IPS-15b (cell line): ENCODE measurements at regions not wholly inside any gene's neighbourhood (a gene's known extent, or its start where the extent isn't known, plus 50 kb on each side); places are given as distances from the start of the nearest gene placed in this dataset.

ENCODE experiments used
- H3K27me3 ChIP-seq: one replicate; pipeline ENCODE4 v1.6.1; 2013; ENCODE audit warnings: low read length; ENCODE audit not compliant: control insufficient read depth, insufficient read depth
- H3K36me3 ChIP-seq: one replicate; pipeline ENCODE4 v1.6.1; 2013; ENCODE audit warnings: low read length; ENCODE audit not compliant: control insufficient read depth, insufficient read depth
- H3K4me1 ChIP-seq: one replicate; pipeline ENCODE4 v1.6.1; 2013; ENCODE audit warnings: mild to moderate bottlenecking, low read length; ENCODE audit not compliant: control insufficient read depth, insufficient read depth
- H3K4me3 ChIP-seq: one replicate; pipeline ENCODE4 v1.5.1; 2013; ENCODE audit warnings: low read depth, low read length
- H3K9ac ChIP-seq: one replicate; pipeline ENCODE4 v1.6.1; 2013; ENCODE audit warnings: low read depth, mild to moderate bottlenecking, low read length
- H3K9me3 ChIP-seq: one replicate; pipeline ENCODE4 v1.6.1; 2013; ENCODE audit warnings: mild to moderate bottlenecking, low read length; ENCODE audit not compliant: control insufficient read depth, insufficient read depth

GRCh38 chr13:64935441-64935840 lies 2294.7 kb downstream of the PCDH9 start:
- Histone ChIP-seq H3K4me1 (no peaks in the 10 kb centered on the region), H3K36me3 (no peaks in the 10 kb centered on the region), H3K4me3 (no peak overlapping the region), H3K27me3 (no peaks in the 10 kb centered on the region), H3K9me3 (no peaks in the 10 kb centered on the region), H3K9ac (no peak overlapping the region)

GRCh38 chr13:64934569-64935362 lies 2295.4 kb downstream of the PCDH9 start:
- no peaks in the 10 kb centered on the region for H3K36me3 ChIP-seq
- no peak overlapping the region for H3K4me3 ChIP-seq
- no peak overlapping the region for H3K9ac ChIP-seq
- H3K9me3 ChIP-seq: no peaks in the 10 kb centered on the region
- no peaks in the 10 kb centered on the region for H3K27me3 ChIP-seq
- no peaks in the 10 kb centered on the region for H3K4me1 ChIP-seq

GRCh38 chr13:64930636-64931035 lies 2299.5 kb downstream of the PCDH9 start:
- H3K4me3 ChIP-seq: no peak overlapping the region
- H3K36me3 ChIP-seq: no peaks in the 10 kb centered on the region
- no peak overlapping the region for H3K9ac ChIP-seq
- no peaks in the 10 kb centered on the region for H3K4me1 ChIP-seq
- H3K27me3 ChIP-seq: no peaks in the 10 kb centered on the region
- no peaks in the 10 kb centered on the region for H3K9me3 ChIP-seq

- Histone ChIP-seq H3K4me3 (no peak overlapping the region), H3K9ac (no peak overlapping the region), H3K4me1 (no peaks in the 10 kb centered on the region), H3K36me3 (no peaks in the 10 kb centered on the region), H3K27me3 (no peaks in the 10 kb centered on the region), H3K9me3 (no peaks in the 10 kb centered on the region)
Observed at GRCh38 chr13:64928696-64929499, 2301.2 kb downstream of the PCDH9 start.

GRCh38 chr13:64925727-64926126 lies 2304.4 kb downstream of the PCDH9 start:
- H3K4me3 ChIP-seq: no peak overlapping the region
- H3K27me3 ChIP-seq: no peaks in the 10 kb centered on the region
- no peaks in the 10 kb centered on the region for H3K36me3 ChIP-seq
- no peak overlapping the region for H3K9ac ChIP-seq
- no peaks in the 10 kb centered on the region for H3K9me3 ChIP-seq
- no peaks in the 10 kb centered on the region for H3K4me1 ChIP-seq

GRCh38 chr13:64925284-64925683 lies 2304.9 kb downstream of the PCDH9 start:
- no peak overlapping the region for H3K9ac ChIP-seq
- H3K4me1 ChIP-seq: no peaks in the 10 kb centered on the region
- H3K27me3 ChIP-seq: no peaks in the 10 kb centered on the region
- H3K9me3 ChIP-seq: no peaks in the 10 kb centered on the region
- no peaks in the 10 kb centered on the region for H3K36me3 ChIP-seq
- H3K4me3 ChIP-seq: no peak overlapping the region

- no peaks in the 10 kb centered on the region for H3K27me3 ChIP-seq
- no peak overlapping the region for H3K9ac ChIP-seq
- no peaks in the 10 kb centered on the region for H3K9me3 ChIP-seq
- H3K4me3 ChIP-seq: no peak overlapping the region
- no peaks in the 10 kb centered on the region for H3K4me1 ChIP-seq
- no peaks in the 10 kb centered on the region for H3K36me3 ChIP-seq
Observed at GRCh38 chr13:64924401-64924800, 2305.7 kb downstream of the PCDH9 start.

GRCh38 chr13:64917566-64917965 lies 2312.6 kb downstream of the PCDH9 start:
- Histone ChIP-seq H3K4me1 (no peaks in the 10 kb centered on the region), H3K27me3 (no peaks in the 10 kb centered on the region), H3K36me3 (no peaks in the 10 kb centered on the region), H3K9ac (no peak overlapping the region), H3K9me3 (no peaks in the 10 kb centered on the region), H3K4me3 (no peak overlapping the region)

GRCh38 chr13:64912141-64912540 lies 2318.0 kb downstream of the PCDH9 start:
- H3K27me3 ChIP-seq: no peaks in the 10 kb centered on the region
- H3K4me1 ChIP-seq: no peaks in the 10 kb centered on the region
- H3K9me3 ChIP-seq: no peaks in the 10 kb centered on the region
- no peaks in the 10 kb centered on the region for H3K36me3 ChIP-seq
- H3K4me3 ChIP-seq: no peak overlapping the region
- no peak overlapping the region for H3K9ac ChIP-seq

GRCh38 chr13:64910096-64910495 lies 2320.0 kb downstream of the PCDH9 start:
- H3K36me3 ChIP-seq: no peaks in the 10 kb centered on the region
- H3K9ac ChIP-seq: no peak overlapping the region
- H3K9me3 ChIP-seq: no peaks in the 10 kb centered on the region
- no peak overlapping the region for H3K4me3 ChIP-seq
- no peaks in the 10 kb centered on the region for H3K27me3 ChIP-seq
- H3K4me1 ChIP-seq: no peaks in the 10 kb centered on the region

GRCh38 chr13:64909184-64909583 lies 2321.0 kb downstream of the PCDH9 start:
- H3K4me3 ChIP-seq: no peak overlapping the region
- H3K36me3 ChIP-seq: no peaks in the 10 kb centered on the region
- H3K9me3 ChIP-seq: no peaks in the 10 kb centered on the region
- no peaks in the 10 kb centered on the region for H3K4me1 ChIP-seq
- H3K9ac ChIP-seq: no peak overlapping the region
- no peaks in the 10 kb centered on the region for H3K27me3 ChIP-seq

GRCh38 chr13:64900039-64900438 lies 2330.1 kb downstream of the PCDH9 start:
- Histone ChIP-seq H3K36me3 (no peaks in the 10 kb centered on the region), H3K9ac (no peak overlapping the region), H3K9me3 (no peaks in the 10 kb centered on the region), H3K27me3 (no peaks in the 10 kb centered on the region), H3K4me3 (no peak overlapping the region), H3K4me1 (no peaks in the 10 kb centered on the region)
